HG03039 (cell line): ENCODE measurements at regions not wholly inside any gene's neighbourhood (a gene's known extent, or its start where the extent isn't known, plus 50 kb on each side); places are given as distances from the start of the nearest gene placed in this dataset.
"Not testable (repeated sequence)": the region's sequence is repeated elsewhere in the genome, so short reads cannot be mapped to it uniquely, and the experiment has no call there.

Experiments used
- ATAC-seq: cut with Tn5 transposase; IDR thresholded peaks from one replicate; pipeline ENCODE4 v1.9.1; 2021; ENCODE audit warnings: mild to moderate bottlenecking, moderate library complexity; ENCODE audit not compliant: unreplicated experiment

GRCh38 chr4:169342906-169343564 is 72.3 kb upstream of the SH3RF1 start:
- no peak for ATAC-seq

GRCh38 chr4:169342159-169342860 is 71.6 kb upstream of the SH3RF1 start:
- ATAC-seq = no peak

- ATAC-seq = peak; percentile 84
Measured at GRCh38 chr4:169341490-169341889, 70.7 kb upstream of the SH3RF1 start.

GRCh38 chr4:169340834-169341233 is 70.1 kb upstream of the SH3RF1 start:
- peak; percentile 11 for ATAC-seq

GRCh38 chr4:169338241-169338640 is 67.5 kb upstream of the SH3RF1 start:
- no peak for ATAC-seq

GRCh38 chr4:169337510-169337909 is 66.8 kb upstream of the SH3RF1 start:
- no peak for ATAC-seq

GRCh38 chr4:169335331-169335730 is 64.6 kb upstream of the SH3RF1 start:
- no peak for ATAC-seq

GRCh38 chr4:169334335-169334734 is 63.6 kb upstream of the SH3RF1 start:
- ATAC-seq = no peak

- ATAC-seq = no peak
Measured at GRCh38 chr4:169333265-169333664, 62.5 kb upstream of the SH3RF1 start.

- no peak for ATAC-seq
Measured at GRCh38 chr4:169332583-169332982, 61.8 kb upstream of the SH3RF1 start.

GRCh38 chr4:169330811-169331210 is 60.1 kb upstream of the SH3RF1 start:
- ATAC-seq = no peak

GRCh38 chr4:169330095-169330494 is 59.3 kb upstream of the SH3RF1 start:
- ATAC-seq = no peak

GRCh38 chr4:169327951-169328350 is 57.2 kb upstream of the SH3RF1 start:
- ATAC-seq = no peak

- not testable (repeated sequence) for ATAC-seq
Measured at GRCh38 chr4:169323925-169324324, 53.2 kb upstream of the SH3RF1 start.

GRCh38 chr4:169322833-169323232 is 52.1 kb upstream of the SH3RF1 start:
- ATAC-seq = not testable (repeated sequence)
